Activated CD8-positive, alpha-beta memory T cell treated with anti-CD3 and anti-CD28 coated beads for 36 hours (primary cell): ENCODE measurements at regions not wholly inside any gene's neighbourhood (a gene's known extent, or its start where the extent isn't known, plus 50 kb on each side); places are given as distances from the start of the nearest gene placed in this dataset.

Experiments
- CTCF ChIA-PET: fragments of 350-600 bp; sonication (Branson Sonifier 250); formaldehyde crosslinking; loops from one replicate; lab custom pipeline; 2021; ENCODE audit warnings: antibody characterized with exemption; lab: Charles Lee
- POLR2A ChIA-PET: fragments of 350-600 bp; sonication (Branson Sonifier 250); formaldehyde crosslinking; loops from one replicate; lab custom pipeline; 2021; ENCODE audit warnings: antibody characterized with exemption; lab: Charles Lee

DNA sequence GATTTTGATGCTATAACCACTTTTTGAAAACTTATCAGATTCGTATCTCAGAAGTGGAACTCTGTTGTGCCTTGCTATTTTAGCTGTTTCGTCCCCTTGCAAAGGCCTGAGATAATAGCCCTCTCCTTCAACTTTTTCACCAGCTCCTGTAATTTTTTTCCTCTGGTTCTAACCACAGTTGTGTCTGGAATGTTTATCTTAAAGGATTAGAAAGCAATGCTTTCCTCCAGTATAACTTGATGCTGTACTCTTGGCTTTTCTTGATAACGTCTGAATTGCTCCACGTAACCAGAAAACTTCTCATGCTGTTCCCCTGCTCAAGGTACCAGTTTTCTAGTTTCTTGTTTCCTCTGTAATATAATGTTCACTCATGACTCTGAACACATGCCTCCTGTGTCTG is 209.4 kb downstream of the DTWD2 start:
- POLR2A ChIA-PET, result no interaction called here
- CTCF ChIA-PET, result no interaction called here

GRCh38 chr5:118777189-118777736 is 211.1 kb downstream of the DTWD2 start:
- CTCF ChIA-PET, result no interaction called here
- POLR2A ChIA-PET, result no interaction called here

DNA sequence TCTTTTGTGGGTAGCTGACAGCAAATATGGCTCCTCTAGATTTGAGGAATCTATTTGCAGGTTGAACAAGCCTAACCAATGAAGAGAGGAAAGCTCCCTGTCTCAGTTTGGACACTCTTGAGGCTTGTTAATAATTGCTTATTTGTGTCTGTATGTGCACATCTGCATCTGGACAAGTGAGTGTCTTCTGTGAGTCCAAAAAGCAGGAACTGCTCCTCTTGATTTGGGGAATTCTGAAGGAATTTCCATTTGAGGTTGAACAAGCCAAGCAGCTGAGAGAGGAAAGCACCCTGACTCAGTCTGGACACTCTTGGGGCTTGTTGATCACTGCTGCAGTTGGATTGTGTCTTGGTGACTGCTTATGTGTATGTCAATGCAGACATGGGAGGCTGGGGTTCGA is 211.6 kb downstream of the DTWD2 start:
- ChIA-PET CTCF (no interaction called here), POLR2A (no interaction called here)

GRCh38 chr5:118775790-118776499 is 212.4 kb downstream of the DTWD2 start:
- CTCF ChIA-PET, result no interaction called here

DNA sequence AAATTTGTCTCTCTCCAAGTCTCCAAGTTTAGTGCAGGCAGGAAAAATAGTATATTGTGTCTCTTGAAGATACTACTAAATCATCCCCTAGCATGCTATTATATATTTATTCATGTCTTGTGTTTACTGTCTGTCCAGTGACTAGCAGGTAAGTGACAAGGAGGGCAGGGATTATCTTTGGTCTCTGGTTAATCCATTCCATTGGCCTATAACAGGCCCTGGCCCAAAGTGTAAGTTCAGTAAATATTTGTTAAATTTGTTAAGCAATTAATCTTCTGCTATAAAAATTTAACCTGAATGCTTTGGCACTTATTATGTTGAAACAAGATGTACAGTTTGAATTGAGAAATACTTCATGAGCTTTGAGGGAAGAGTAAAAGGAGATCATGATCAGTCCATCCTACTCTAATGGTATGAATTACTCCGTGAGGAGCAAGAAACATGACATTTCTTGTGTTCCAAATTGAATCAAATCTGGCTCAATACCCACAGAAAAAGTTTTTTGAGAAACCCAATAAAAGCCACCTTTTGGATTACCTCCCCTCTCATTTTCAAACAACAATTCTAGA is 219.7 kb downstream of the DTWD2 start:
- POLR2A ChIA-PET, result no interaction called here

More at GRCh38 chr5:118775790-118776499, 212.4 kb downstream of the DTWD2 start:
- POLR2A ChIA-PET, result no interaction called here

DNA sequence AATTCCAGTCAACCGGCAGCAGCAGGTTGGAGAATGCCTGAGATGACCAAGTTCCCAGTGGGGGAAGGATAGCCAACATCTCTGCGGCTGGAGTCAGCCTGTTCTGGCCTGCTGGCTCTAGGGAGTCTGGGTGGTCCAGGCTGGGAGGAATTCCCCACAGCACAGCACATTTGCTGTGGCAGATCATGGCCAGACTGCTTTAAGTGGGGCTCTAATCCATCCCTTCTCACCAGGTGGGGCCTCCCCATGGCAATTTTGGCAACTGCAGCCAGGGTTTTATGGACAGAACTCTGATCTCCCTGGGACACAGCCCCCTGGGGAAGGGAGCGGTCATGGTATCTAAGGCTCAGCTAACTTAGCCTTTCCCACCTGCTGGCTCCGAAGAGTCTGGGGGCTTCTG is 226.1 kb downstream of the DTWD2 start:
- ChIA-PET POLR2A (no interaction called here), CTCF (no interaction called here)

More for the DNA sequence above, 219.7 kb downstream of the DTWD2 start:
- CTCF ChIA-PET, result no interaction called here

GRCh38 chr5:118761814-118762213 is 226.5 kb downstream of the DTWD2 start:
- ChIA-PET CTCF (no interaction called here), POLR2A (no interaction called here)

- ChIA-PET POLR2A (no interaction called here), CTCF (no interaction called here)
These were observed 235.4 kb downstream of the DTWD2 start for GRCh38 chr5:118752969-118753368.

DNA sequence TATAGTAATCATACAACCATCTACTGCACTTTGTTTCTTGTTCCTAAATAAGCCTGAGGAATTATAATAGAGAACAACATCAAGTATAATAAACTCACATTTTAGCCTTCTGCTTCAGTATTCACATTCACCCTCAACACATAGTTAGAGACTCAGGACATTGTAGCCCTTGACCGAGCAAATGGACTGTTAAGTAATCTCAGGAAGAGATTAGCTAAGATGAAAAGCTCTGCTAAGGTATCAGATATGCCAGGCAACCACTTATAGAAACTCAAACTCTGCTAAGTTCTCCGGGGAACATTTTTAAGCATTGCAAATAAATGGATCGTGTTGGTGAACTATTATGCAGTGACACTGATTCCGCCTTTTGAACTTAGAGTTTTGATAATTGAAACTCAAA is 252.0 kb downstream of the DTWD2 start:
- POLR2A ChIA-PET, result no interaction called here
- CTCF ChIA-PET, result no interaction called here

DNA sequence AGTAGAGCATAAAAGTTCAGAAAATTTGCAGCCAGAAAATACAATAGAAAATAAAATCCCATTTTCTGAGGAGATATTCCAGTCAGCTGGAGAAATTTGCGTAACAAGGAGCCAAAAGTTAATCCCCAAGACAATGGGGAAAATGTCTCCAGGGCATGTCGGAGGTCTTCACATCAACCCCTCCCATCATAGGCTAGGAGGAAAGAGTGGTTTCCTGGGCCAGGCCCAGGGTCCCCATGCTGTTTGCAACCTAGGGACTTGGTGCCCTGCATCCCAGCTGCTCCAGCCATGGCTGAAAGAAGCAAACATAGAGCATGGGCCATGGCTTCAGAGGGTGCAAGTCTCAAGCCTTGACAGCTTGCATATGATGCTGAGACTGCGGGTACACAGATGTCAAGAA is 255.0 kb downstream of the DTWD2 start:
- POLR2A ChIA-PET, result no interaction called here

GRCh38 chr5:118728191-118728590 is 260.2 kb downstream of the DTWD2 start:
- CTCF ChIA-PET, result no interaction called here
- POLR2A ChIA-PET, result no interaction called here

More for the DNA sequence above, 255.0 kb downstream of the DTWD2 start:
- CTCF ChIA-PET, result no interaction called here

- ChIA-PET POLR2A (no interaction called here), CTCF (no interaction called here)
These were observed 261.5 kb downstream of the DTWD2 start for GRCh38 chr5:118726891-118727290.

- CTCF ChIA-PET, result no interaction called here
- POLR2A ChIA-PET, result no interaction called here
These were observed 265.4 kb downstream of the DTWD2 start for GRCh38 chr5:118723021-118723338.

DNA sequence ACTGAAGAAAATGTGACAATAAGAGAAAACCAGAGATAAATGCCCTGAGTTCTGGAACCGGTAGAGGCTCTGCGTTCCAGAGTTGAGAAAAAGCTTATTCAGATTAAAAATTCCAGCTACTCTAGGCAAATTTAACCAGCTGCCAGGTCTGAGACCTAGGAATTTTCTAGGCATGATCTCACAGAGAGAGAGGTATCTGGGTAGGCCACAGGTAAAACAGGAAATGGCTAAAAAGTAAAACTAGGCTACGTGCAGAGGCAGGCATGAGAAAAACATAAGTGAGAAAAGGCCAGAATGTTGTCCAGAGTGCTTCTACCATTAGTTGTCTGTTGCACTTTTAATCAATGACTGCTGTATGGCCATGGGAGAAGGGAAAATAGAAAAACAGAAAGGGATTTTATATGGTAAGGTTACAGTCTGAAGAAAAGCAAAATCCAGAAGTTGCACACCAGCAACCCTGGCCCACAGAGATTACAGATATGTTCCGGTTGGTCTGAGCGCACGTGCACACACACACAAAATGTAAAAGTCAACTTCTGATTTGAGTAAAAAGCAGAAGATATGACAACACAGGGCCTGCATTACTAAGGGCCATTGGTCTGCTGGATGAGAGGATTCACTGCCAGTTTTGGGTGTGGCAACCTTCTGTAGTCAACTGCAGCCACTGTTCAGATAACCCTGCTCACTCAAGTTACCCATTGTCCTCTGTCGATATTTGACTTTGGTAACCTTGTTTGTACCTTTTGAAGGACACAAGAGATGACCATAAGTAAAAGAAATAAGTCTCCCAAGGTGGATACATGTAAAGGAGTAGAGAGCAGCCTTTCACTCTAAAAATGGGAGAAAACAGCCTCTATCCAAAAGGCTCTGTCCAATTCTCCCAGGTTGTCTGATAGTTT is 266.0 kb downstream of the DTWD2 start:
- CTCF ChIA-PET, result no interaction called here
- POLR2A ChIA-PET, result no interaction called here

- ChIA-PET POLR2A (no interaction called here), CTCF (no interaction called here)
These were observed 276.6 kb downstream of the DTWD2 start for GRCh38 chr5:118711727-118712126.

- ChIA-PET POLR2A (no interaction called here), CTCF (no interaction called here)
These were observed 282.2 kb downstream of the DTWD2 start for GRCh38 chr5:118705959-118706667.

DNA sequence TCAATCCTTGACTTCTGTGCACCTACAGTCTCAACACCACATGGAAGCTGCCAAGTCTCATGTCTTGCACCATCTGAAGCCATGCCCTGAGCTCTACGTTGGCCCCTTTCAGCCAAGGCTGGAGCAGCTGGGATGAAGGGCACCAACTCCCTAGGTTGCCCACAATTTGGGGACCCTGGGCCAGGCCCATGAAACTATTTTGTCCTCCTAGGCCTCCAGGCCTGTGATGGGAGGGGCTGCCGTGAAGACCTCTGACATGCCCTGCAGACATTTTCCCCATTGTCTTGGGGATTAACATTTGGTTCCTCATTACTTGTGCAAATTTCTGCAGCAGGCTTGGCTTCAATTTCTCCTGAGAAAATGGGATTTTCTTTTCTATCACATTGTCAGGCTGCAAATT is 285.1 kb downstream of the DTWD2 start:
- CTCF ChIA-PET, result no interaction called here
- POLR2A ChIA-PET, result no interaction called here

DNA sequence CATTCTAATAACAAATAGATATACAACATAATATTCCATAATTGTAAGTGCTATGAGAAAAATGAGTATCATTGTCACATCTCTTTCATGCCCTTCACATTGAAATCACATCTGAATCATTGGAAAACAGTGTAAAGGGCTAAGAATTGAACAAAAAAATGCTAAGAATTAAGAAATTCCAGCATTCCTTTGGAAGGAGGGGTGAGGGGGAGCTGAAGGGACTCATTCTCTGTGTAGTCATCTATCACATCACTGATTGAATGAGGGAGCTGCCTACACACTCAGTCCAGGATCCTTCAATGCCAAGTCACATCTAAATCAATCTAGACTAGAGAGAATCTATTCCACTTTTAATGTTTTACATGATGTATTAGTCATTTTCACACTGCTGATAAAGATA is 286.6 kb downstream of the DTWD2 start:
- ChIA-PET POLR2A (no interaction called here), CTCF (no interaction called here)

DNA sequence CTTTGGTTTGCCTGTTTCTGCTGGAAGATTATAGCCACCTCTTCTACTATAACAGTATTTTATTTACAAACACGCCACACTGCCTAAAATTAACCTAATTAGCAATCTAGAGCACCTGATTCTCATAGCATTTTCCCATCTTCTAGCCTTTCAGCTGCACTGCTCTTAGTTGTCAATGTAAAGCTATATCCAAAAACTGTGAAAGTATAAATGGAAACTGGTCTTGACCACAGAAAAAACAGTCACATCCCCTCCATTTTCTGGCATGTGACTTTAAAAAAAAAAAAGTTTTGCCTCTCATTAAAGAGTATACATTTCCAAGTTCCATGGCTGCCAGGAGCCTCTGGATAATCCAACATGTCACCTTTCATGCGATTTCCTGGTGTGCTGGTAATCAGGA is 287.8 kb downstream of the DTWD2 start:
- ChIA-PET CTCF (no interaction called here), POLR2A (no interaction called here)

DNA sequence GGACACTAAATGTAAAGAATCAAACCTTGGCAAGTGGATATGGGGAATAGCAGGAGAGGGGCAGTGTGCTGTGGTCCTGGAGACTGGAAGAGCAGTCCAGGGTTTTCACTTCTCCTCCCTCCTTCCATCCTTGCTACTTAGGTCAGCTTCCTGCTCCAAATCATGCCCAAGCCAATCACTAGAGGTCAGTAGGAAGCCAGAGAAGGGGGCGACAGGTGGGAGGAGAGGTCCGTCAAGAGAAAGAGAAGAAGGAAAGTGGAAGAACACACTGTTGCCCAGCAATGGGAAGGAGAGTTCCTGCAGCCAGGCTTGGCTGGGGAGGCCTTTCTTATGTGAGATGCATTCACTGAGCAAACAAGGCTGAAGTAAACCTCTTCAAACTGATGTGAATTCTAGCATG is 289.6 kb downstream of the DTWD2 start:
- POLR2A ChIA-PET, result no interaction called here
- CTCF ChIA-PET, result no interaction called here
